NCI-H2107 treated with DMSO at 0.1 percent for 48 hours (cell line): ENCODE measurements at regions not wholly inside any gene's neighbourhood (a gene's known extent, or its start where the extent isn't known, plus 50 kb on each side); places are given as distances from the start of the nearest gene placed in this dataset.
"Not testable (repeated sequence)": the region's sequence is repeated elsewhere in the genome, so short reads cannot be mapped to it uniquely, and the experiment has no call there.

Experiments used
- DNase-seq: peaks from one replicate; lab custom pipeline; 2025; ENCODE audit not compliant: unreplicated experiment; lab: John Stamatoyannopoulos, UW

DNA sequence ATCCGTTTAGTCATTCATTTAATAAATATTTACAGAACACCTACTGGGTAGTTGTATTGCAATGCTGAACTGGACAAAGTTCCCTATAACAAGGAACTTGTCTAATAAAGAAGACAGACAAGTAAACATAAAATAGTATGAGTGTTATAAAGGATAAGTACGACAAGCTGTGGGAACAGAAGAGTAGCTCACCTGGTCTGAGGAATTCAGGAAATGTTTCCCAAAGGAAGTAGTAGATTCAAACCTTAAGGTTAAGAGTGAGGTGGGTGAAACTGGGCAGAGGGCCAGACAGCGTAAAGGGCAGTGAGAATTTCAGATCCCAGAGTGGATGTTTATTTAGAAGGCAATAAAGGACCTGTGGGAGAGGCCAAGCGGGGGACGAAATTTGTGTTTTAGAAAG is 72.3 kb upstream of the CD2AP start:
- no peak for DNase-seq

DNA sequence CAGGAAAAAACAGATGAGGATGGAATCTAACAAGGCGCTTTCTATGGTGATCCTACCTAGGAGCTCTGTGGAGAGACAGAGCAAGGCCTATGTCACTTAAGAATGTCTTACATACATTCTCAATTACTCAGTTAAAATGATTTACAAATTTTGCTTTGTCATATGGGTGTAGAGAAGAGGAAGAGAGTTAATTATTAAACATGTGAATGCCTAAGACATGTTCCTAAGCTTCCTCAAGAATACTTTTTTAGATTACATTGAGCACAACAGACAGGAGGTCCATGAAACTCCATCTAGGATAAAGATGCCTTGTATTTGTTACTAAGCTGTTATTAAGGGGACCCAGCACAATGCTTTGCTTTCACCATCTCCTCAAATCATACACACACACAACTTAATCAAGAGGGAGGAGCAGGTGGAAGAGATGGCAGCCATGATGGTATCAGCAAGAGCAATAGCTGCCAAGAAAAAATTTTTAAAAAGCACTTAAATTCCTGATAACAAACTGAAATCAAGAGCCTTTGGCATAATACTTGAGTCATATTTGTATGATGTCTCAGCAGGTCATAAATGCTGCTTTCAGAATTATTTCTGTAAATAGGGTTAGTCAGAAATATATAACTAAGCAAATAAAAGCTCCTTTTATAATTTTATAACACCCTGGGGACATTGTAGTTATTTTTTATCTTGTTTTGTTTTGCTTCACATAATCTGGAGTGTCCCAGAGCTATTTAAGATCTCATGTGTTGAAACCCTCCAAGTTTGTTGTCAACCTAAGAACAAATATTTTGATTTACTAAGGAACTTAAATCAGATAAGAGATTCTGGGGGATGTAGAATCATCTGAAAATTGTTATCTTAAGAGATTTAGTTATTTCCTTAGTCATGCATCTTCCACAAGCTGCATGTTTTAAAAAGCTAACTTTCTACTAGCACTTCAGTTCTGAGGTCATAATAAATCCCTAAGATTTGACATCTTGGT is 70.0 kb upstream of the CD2AP start:
- DNase-seq: no peak

DNA sequence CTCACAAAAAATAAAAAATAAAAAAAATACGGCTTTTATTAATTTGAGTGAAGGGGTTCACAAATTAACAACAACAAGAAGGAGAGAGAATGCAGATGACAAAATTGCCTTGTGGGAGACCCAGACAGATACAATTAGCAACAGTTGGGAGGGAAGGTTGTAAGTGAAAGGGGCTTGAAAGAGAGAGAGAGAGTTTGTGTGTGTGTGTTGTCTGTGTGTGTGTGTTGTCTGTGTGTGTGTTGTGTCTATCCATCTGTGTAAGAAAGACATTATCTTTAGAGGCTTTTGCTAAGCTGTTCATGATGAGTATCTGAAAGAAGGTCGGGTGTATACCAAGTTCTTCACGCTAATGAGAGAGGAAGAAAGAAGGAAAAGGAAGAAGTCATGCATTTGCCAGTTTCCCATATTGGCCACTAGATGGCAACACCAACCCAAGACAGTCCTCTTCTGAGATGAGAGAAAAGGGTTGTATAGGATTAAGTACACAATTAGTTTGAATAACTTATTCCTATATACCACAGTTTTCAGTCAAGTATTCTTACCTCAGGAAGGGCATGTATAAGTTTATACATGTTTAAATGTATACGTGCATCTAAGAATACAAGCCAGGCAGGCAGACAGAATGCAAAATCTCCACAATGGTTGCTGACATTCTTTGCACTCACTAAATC is 63.7 kb upstream of the CD2AP start:
- DNase-seq: peak; percentile 21

DNA sequence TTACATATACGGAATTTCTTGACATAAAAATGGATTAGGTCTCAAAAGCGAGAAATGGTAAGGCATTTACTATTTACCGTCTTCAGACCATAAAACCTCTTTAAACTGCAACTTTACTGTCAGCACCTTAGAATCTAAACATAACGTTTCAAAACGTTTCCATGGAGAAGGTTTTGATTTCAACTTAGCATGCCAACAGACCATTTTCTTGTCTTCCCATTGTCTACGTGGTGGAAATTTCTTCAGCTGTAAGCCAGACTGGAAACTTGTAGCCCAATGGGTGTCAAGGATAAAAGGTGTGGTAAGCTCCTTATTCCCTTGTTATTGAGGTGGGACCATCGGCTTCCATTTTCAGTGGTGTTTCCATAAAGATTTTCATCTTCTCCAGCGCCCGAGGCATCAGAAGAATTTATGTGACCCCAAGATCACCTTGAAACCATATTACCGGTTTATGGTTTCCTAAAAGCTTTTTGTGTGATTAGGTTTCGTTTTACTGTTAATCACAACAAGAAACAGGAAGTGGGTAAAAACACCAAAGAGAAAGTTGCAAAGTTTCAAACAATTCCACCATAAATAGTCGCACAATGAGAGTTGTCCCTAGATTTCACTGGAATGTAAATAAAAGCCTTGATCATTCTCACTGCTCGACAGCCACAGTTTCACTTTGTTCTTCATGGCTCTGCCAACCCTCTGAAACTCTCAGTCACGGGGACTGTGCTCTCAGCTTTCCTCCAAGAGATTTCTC is 63.0 kb upstream of the CD2AP start:
- DNase-seq: no peak

DNA sequence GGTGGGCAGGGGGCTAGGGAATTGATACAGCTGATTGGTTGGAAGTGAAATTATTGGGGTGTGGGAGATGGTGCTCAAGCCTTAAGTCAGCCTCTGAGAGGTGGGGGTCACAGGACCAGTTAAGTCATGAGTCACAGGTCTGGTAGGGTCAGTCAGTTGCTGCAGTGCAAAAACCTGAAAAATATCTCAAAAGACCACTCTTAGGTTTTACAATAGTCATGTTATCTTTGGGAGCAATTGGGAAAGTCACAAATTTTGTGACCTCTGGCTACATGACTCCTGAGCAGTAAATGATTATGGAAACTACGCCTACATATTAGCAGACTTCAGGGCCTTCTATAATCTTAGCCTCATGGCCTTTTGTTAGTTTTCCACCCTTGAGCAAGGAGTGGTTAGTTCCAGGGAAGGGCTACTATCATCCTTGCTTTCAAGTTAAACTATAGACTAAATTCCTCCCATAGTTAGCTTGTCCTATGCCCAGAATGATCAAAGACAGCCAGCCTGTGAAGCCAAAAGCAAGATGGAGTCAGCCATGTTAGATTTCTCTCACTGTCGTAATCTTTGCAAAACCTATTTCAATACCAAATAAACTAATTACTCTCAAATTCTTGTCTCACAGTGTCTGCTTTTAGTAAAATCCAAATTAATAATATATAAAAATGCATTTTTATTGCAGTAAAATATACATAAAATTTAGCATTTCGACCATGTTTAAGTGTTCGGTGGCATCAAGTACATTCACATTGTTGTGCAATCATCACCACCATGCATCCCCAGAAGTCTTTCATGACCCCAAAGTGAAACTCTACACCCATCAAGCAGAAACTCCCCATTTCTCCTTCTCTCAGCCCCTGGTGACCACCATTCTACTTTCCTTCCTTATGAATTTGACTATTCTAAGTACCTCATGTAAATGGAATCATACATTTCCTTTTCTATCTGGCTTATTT is 60.9 kb upstream of the CD2AP start:
- no peak for DNase-seq

DNA sequence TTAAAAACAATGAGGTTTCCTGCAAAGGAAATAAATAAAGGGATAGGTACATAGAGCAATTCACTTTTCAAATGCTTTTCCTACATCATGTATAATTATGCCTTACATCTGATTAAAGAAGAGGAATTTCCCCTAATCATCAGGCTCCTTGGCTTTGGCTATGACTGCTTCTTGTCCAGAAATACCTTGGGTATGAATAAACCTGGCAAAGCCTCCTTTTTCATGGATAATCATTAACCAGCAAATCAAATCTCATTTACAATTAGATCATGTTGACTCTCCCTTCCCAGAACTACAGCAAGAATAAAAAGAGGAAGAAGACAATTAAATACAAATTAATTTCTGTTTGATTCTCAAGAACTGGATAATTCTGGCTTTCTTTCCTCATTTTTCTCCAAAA is 58.0 kb upstream of the CD2AP start:
- DNase-seq: no peak

DNA sequence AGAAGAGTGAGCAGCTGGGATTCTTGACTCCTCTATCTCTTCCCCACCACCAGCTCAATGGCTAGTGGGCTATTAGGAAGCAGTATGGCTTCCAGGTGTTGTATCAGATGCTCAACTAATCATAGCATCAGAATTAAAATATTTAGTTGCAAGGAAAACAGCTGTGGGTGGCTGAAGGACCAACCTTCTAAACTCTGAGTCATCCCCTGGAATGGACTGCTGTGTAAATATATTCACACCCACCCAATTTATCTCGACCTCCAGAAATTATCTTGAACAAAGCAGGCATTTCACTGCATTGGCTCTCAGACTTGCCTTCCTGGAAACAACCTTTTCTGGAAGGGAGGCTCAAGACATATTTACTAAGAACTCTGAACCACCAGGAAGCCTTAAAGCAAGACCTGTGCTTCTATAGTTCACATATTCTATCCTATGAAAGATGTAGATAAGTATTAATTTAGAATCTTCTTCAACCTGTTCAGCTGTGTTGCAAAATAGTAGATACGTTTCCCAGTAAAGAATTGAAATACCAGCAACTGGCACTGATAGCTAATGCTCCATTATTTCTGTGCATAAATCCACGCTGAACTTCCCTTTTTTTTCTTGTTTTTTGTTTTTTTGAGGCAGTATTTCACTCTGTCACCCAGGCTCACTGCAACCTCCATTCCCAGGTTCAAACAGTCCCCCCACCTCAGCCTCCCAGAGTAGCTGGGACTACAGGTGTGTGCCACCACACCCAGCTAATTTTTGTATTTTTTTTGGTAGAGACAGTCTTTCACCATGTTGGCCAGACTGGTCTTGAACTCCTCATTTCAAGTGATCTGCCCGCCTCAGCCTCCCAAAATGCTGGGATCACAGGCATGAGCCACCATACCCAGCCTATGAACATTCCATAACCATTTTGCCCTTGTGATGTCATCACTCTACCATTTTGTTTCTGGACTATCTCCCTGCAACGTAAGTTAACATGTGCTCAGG is 56.9 kb upstream of the CD2AP start:
- DNase-seq: no peak

DNA sequence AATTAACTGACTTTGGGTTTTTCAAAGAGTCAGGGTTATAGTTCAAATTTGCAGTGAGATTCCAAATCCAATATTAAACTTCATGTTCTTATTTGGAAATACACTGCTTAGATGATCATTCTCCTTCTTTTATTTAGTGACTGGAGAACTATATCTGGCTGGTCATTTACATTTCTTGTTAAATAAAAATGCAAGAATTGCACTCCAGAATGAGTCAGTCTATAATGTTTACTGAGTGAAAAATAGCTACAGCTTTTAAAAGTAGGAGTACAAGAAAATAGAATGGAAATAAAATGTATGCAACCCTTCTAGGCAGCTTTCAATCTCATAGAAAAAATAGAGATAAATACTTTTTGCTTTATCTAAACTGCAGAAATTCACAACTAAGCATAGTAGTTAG is 54.5 kb upstream of the CD2AP start:
- no peak for DNase-seq

DNA sequence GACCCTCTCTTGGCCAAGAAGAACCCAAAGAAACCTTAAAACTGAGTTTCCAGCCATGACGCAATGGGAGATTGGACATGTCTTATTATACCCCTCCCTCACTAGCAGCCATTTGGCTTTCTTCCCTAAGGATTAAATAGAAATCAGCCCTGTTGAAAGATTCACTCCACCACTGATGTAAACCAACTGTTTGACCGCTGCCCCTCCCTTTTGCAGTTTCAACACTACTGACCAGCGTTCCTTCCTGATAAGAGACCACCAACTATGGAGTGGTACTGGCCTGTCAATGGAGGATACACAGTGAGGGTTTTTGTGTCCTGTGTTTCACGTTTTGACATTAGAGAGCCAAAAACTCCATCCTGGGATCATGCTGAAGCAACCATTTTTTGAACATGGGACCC is 53.2 kb upstream of the CD2AP start:
- no peak for DNase-seq

DNA sequence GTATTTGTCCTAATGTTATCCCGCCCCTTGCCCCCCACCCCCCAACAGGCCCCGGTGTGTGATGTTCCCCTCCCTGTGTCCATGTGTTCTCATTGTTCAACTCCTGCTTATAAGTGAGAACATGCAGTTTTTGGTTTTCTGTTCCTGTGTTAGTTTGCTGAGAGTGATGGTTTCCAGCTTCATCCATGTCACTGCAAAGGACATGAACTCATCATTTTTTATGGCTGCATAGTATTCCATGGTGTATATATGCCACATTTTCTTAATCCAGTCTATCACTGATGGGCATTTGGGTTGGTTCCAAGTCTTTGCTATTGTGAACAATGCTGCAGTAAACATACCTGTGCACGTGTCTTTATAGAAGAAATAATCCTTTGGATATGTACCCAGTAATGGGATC is 51.9 kb upstream of the CD2AP start:
- DNase-seq: not testable (repeated sequence)

DNA sequence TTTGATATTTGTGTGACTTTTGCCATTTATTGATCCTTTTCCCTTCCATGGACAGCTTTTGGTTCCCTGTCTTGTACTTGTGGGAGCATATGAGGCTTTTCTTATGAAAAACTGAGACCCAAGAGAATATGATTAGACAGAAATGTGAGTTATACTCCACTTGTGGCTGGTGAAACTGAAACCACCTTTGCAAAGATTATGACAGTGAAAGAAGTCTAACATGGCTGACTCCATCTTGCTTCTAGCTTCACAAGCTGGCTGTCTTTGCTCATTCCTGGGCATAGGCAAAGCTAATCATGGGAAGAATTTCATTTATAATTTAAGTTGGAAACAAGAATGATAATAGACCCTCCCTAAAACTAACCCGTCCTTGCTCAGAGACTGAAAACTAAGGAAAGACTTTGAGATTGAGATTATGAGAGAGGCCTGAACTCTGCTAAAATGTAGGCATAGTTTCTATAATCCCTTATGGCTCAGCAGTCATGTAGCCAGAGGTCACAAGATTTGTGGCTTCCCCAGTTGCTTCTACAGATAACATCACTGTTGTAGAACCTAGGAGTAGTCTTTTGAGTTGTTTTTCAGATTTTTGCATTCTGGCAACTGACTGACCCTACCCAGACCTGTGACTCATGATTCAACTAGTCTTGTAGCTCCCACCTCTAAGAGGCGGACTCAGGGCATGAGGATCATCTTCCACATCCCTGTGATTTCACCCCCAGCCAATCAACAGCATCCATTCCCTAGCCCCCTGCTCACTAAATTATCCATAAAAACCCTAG is 50.9 kb upstream of the CD2AP start:
- DNase-seq: no peak

DNA sequence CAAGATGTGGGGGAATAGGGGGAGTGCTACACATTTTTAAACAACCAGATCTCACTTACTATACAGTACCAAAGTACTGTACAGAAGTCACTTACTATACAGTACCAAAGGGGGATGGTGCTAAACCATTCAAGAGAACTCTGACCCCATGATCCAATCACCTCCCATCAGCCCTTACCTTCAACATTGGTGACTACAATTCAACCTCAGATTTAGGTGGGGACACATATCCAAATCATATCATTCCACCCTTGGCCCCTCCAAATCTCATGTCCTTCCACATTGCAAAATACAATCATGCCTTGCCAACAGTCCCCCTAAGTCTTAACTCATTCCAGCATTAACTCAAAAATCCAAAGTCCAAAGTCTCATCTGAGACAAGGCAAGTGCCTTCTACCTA is 49.9 kb upstream of the CD2AP start:
- DNase-seq: no peak
